Vagina (tissue), 2 donors: ENCODE measurements at regions not wholly inside any gene's neighbourhood (a gene's known extent, or its start where the extent isn't known, plus 50 kb on each side); places are given as distances from the start of the nearest gene placed in this dataset.

Experiments
- CTCF ChIP-seq, 3 experiments: fragments of 450-650 bp in 2 of 3; fragments of 200-600 bp in 1 of 3; sonication (generic) in 1 of 3; IDR thresholded peaks; one replicate each; pipeline ENCODE4 v1.5.1; 2017 to 2019; ENCODE audit warnings: antibody characterized with exemption in 3 of 3, mild to moderate bottlenecking in 2 of 3, moderate library complexity in 2 of 3
- POLR2A ChIP-seq, 2 donors: fragments of 450-650 bp; IDR thresholded peaks; one replicate each; pipeline ENCODE4 v1.6.1; 2017; ENCODE audit warnings: antibody characterized with exemption in 2 of 2, mild to moderate bottlenecking in 2 of 2, moderate library complexity in 2 of 2

GRCh38 chr1:234672349-234673135 is 62.6 kb upstream of the IRF2BP2 start:
- TF ChIP-seq CTCF (IDR thresholded peaks at IDR 0.05): no peak
- no peak for TF ChIP-seq POLR2A (IDR thresholded peaks at IDR 0.05)
